Right ventricle myocardium superior (tissue), 1 donor: ENCODE measurements at regions not wholly inside any gene's neighbourhood (a gene's known extent, or its start where the extent isn't known, plus 50 kb on each side); places are given as distances from the start of the nearest gene placed in this dataset.
"Not testable (repeated sequence)": the region's sequence is repeated elsewhere in the genome, so short reads cannot be mapped to it uniquely, and the experiment has no call there.

Experiments used
- ATAC-seq: fragments of 200-7000 bp; cut with Tn5 transposase; one replicate; pipeline ENCODE4 v1.9.1; 2020; ENCODE audit warnings: mild to moderate bottlenecking; ENCODE audit not compliant: poor library complexity
- DNase-seq: peaks from one replicate; pipeline ENCODE4 v3.0.0-alpha.2; 2020
- intact Hi-C: fragments of 100-400 bp; cut with DNase I; formaldehyde crosslinking; loops from one replicate; pipeline ENCODE4 v1.11.2; 2022
- donor health status: DM: no; HTN: yes; CAD: no; lungs with severe emphysema.

- ATAC-seq, result no peak
- no peak for DNase-seq
- intact Hi-C loops, result no loop called here
Measured at GRCh38 chr2:152255918-152256317, 79.1 kb upstream of the FMNL2 start.

- DNase-seq (no peak), ATAC-seq (no peak)
- intact Hi-C loops, result no loop called here
Measured at GRCh38 chr2:152260939-152261338, 74.0 kb upstream of the FMNL2 start.

- intact Hi-C loops, result no loop called here
- DNase-seq, result no peak
- no peak for ATAC-seq
Measured at GRCh38 chr2:152263911-152264310, 71.1 kb upstream of the FMNL2 start.

GRCh38 chr2:152273732-152274260 lies 61.2 kb upstream of the FMNL2 start:
- intact Hi-C loops, result not testable (repeated sequence)

GRCh38 chr2:152277896-152278295 lies 57.1 kb upstream of the FMNL2 start:
- ATAC-seq, intact Hi-C loops: not testable (repeated sequence)

More at GRCh38 chr2:152273732-152274260, 61.2 kb upstream of the FMNL2 start:
- ATAC-seq, DNase-seq: not testable (repeated sequence)

GRCh38 chr2:152278526-152278925 lies 56.4 kb upstream of the FMNL2 start:
- intact Hi-C loops, result no loop called here
- no peak for ATAC-seq
- no peak for DNase-seq

More at GRCh38 chr2:152277896-152278295, 57.1 kb upstream of the FMNL2 start:
- not testable (repeated sequence) for DNase-seq

- ATAC-seq, intact Hi-C loops: not testable (repeated sequence)
Measured at GRCh38 chr2:152279367-152279766, 55.6 kb upstream of the FMNL2 start.

GRCh38 chr2:152280780-152281179 lies 54.2 kb upstream of the FMNL2 start:
- intact Hi-C loops, result no loop called here
- no peak for DNase-seq
- no peak for ATAC-seq

More at GRCh38 chr2:152279367-152279766, 55.6 kb upstream of the FMNL2 start:
- DNase-seq, result not testable (repeated sequence)

GRCh38 chr2:152283392-152283791 lies 51.6 kb upstream of the FMNL2 start:
- DNase-seq (no peak), ATAC-seq (no peak)
- intact Hi-C loops, result no loop called here

- intact Hi-C loops, result no loop called here
- DNase-seq (no peak), ATAC-seq (no peak)
Measured at GRCh38 chr2:152284398-152284797, 50.6 kb upstream of the FMNL2 start.
